Spleen (tissue), 7 donors: ENCODE measurements at regions not wholly inside any gene's neighbourhood (a gene's known extent, or its start where the extent isn't known, plus 50 kb on each side); places are given as distances from the start of the nearest gene placed in this dataset.

Source experiments
- CTCF ChIP-seq, 11 experiments: fragments of 200-600 bp in 7 of 11; fragments of 450-650 bp in 4 of 11; sonication (generic) in 4 of 11; IDR thresholded peaks in 8 of 11; conservative IDR thresholded peaks in 3 of 11; 1 replicate in 7 of 11; 2 replicates in 4 of 11; pipeline versions ENCODE4 v1.4.0 to v1.8.0; 2016 to 2021; ENCODE audit warnings: antibody characterized with exemption in 11 of 11, inconsistent platforms in 4 of 11, mild to moderate bottlenecking in 1 of 11
- POLR2A ChIP-seq, 3 donors: fragments of 450-650 bp; IDR thresholded peaks; one replicate each; pipeline ENCODE4 v1.5.1; 2017; ENCODE audit warnings: antibody characterized with exemption in 3 of 3, mild to moderate bottlenecking in 1 of 3
- POLR2AphosphoS5 ChIP-seq, 3 donors: sonication (generic); formaldehyde crosslinking; IDR thresholded peaks; one replicate each; pipeline ENCODE4 v1.5.1; 2017; ENCODE audit warnings: antibody characterized with exemption in 3 of 3
- donor health status: DM: no; HTN: no; CAD: no; lungs with moderate emphysema.
- donor health status: DM: no; HTN: no; CAD: no.
- donor health status: DM: no; HTN: no; CAD: no.

- TF ChIP-seq CTCF (IDR thresholded peaks at IDR 0.05 in 8 of 11, conservative IDR thresholded peaks at IDR 0.05 in 3 of 11) (no peak), POLR2A (IDR thresholded peaks at IDR 0.05) (no peak), POLR2AphosphoS5 (IDR thresholded peaks at IDR 0.05) (no peak)
Observed at GRCh38 chr7:12864470-12865046, 177.1 kb downstream of the ARL4A start.
